HL-60 (cell line): ENCODE measurements at regions not wholly inside any gene's neighbourhood (a gene's known extent, or its start where the extent isn't known, plus 50 kb on each side); places are given as distances from the start of the nearest gene placed in this dataset.

ENCODE experiments used
- DNase-seq, 2 experiments: peaks; one replicate each; pipeline ENCODE4 v3.0.0-alpha.2; 2010 to 2020; ENCODE audit warnings: low read depth in 1 of 2, low spot score in 1 of 2
- H3K27ac ChIP-seq: fragments of 250-450 bp; sonication (Bioruptor Pico); replicated peaks from 2 replicates; pipeline ENCODE4 v1.5.1; 2020; ENCODE audit warnings: mild to moderate bottlenecking, moderate library complexity
- H3K27me3 ChIP-seq: fragments of 250-450 bp; sonication (Bioruptor Pico); 2 replicates; pipeline ENCODE4 v1.5.1; 2021; ENCODE audit warnings: mild to moderate bottlenecking, moderate library complexity; ENCODE audit not compliant: insufficient read depth, poor library complexity, severe bottlenecking
- H3K4me3 ChIP-seq: replicated peaks from 2 replicates; pipeline ENCODE4 v1.5.1; 2011; ENCODE audit warnings: mild to moderate bottlenecking, control low read depth, low read length; ENCODE audit not compliant: insufficient read depth
- GABPA ChIP-seq: IDR thresholded peaks from 2 replicates; pipeline ENCODE4 v1.6.1; 2012; ENCODE audit warnings: low read depth
- POLR2AphosphoS5 ChIP-seq: IDR thresholded peaks from 2 replicates; pipeline ENCODE4 v1.6.1; 2012; ENCODE audit warnings: low read depth
- SPI1 ChIP-seq: IDR thresholded peaks from 2 replicates; pipeline ENCODE4 v1.6.1; 2012; ENCODE audit warnings: low read depth, mild to moderate bottlenecking, borderline replicate concordance
- TF ChIP-seq, protein P1 (sequence below): IDR thresholded peaks from one replicate; pipeline ENCODE4 v1.5.1; 2011; ENCODE audit warnings: low read length, control low read depth, inconsistent platforms; ENCODE audit not compliant: insufficient read depth
- TF ChIP-seq, protein P2 (sequence below): IDR thresholded peaks from 2 replicates; pipeline ENCODE4 v1.6.1; 2012; ENCODE audit warnings: low read depth; ENCODE audit not compliant: insufficient replicate concordance

DNA sequence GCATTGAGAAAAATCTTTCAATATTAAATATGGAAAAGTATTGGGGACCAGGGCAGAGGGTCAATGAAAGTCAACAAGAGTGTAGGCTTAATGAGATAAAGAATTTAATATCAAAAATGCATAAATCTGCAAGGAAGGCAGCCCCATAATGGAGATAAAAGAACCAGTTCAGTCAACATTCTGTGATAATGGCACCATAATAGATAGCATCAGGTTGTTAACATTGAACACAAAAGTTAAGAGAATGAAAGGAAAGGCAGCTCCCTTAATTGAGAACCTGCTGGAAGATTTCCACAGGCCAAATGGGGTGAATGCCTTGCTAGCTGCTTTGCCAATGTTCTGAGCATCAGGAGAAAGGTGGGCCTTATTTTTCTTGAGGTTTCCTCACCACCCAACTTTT, 60.4 kb upstream of the TMEM33 start:
- DNase-seq = no peak
- H3K27ac ChIP-seq = no peak overlapping the region
- TF ChIP-seq SPI1 (no peak), POLR2AphosphoS5 (no peak), GABPA (no peak)
- TF ChIP-seq, protein P1, sequence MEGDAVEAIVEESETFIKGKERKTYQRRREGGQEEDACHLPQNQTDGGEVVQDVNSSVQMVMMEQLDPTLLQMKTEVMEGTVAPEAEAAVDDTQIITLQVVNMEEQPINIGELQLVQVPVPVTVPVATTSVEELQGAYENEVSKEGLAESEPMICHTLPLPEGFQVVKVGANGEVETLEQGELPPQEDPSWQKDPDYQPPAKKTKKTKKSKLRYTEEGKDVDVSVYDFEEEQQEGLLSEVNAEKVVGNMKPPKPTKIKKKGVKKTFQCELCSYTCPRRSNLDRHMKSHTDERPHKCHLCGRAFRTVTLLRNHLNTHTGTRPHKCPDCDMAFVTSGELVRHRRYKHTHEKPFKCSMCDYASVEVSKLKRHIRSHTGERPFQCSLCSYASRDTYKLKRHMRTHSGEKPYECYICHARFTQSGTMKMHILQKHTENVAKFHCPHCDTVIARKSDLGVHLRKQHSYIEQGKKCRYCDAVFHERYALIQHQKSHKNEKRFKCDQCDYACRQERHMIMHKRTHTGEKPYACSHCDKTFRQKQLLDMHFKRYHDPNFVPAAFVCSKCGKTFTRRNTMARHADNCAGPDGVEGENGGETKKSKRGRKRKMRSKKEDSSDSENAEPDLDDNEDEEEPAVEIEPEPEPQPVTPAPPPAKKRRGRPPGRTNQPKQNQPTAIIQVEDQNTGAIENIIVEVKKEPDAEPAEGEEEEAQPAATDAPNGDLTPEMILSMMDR = no peak
- H3K27me3 ChIP-seq = peaks cover 75% of the 10 kb centered on the region
- H3K4me3 ChIP-seq = no peak overlapping the region

DNA sequence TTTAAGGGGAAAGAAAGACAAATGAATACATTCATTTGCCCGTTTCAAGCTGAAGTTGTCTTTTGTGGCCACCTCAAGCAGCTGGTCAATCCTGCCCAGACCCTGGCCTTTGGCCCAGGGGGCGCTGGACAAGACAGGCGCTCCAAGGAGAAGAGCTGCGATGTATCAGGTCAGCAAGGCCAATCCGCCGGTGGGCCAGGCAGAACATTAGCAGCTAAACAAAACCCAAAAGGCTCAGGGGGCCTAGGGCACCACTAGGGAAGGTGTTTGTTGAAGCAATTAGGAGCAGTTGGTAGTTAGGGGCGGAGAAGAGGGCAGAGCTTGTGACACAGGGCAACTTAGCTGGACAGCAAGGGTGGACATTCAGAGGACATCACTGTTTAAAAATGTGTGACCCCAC, 60.8 kb upstream of the TMEM33 start:
- H3K27ac ChIP-seq = no peak overlapping the region
- no peak for DNase-seq
- peaks cover 70% of the 10 kb centered on the region for H3K27me3 ChIP-seq
- TF ChIP-seq, protein P2, sequence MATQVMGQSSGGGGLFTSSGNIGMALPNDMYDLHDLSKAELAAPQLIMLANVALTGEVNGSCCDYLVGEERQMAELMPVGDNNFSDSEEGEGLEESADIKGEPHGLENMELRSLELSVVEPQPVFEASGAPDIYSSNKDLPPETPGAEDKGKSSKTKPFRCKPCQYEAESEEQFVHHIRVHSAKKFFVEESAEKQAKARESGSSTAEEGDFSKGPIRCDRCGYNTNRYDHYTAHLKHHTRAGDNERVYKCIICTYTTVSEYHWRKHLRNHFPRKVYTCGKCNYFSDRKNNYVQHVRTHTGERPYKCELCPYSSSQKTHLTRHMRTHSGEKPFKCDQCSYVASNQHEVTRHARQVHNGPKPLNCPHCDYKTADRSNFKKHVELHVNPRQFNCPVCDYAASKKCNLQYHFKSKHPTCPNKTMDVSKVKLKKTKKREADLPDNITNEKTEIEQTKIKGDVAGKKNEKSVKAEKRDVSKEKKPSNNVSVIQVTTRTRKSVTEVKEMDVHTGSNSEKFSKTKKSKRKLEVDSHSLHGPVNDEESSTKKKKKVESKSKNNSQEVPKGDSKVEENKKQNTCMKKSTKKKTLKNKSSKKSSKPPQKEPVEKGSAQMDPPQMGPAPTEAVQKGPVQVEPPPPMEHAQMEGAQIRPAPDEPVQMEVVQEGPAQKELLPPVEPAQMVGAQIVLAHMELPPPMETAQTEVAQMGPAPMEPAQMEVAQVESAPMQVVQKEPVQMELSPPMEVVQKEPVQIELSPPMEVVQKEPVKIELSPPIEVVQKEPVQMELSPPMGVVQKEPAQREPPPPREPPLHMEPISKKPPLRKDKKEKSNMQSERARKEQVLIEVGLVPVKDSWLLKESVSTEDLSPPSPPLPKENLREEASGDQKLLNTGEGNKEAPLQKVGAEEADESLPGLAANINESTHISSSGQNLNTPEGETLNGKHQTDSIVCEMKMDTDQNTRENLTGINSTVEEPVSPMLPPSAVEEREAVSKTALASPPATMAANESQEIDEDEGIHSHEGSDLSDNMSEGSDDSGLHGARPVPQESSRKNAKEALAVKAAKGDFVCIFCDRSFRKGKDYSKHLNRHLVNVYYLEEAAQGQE = no peak
- no peak for TF ChIP-seq SPI1
- TF ChIP-seq, protein P1 = no peak
- TF ChIP-seq POLR2AphosphoS5 = no peak
- TF ChIP-seq GABPA = no peak
- H3K4me3 ChIP-seq = no peak overlapping the region

DNA sequence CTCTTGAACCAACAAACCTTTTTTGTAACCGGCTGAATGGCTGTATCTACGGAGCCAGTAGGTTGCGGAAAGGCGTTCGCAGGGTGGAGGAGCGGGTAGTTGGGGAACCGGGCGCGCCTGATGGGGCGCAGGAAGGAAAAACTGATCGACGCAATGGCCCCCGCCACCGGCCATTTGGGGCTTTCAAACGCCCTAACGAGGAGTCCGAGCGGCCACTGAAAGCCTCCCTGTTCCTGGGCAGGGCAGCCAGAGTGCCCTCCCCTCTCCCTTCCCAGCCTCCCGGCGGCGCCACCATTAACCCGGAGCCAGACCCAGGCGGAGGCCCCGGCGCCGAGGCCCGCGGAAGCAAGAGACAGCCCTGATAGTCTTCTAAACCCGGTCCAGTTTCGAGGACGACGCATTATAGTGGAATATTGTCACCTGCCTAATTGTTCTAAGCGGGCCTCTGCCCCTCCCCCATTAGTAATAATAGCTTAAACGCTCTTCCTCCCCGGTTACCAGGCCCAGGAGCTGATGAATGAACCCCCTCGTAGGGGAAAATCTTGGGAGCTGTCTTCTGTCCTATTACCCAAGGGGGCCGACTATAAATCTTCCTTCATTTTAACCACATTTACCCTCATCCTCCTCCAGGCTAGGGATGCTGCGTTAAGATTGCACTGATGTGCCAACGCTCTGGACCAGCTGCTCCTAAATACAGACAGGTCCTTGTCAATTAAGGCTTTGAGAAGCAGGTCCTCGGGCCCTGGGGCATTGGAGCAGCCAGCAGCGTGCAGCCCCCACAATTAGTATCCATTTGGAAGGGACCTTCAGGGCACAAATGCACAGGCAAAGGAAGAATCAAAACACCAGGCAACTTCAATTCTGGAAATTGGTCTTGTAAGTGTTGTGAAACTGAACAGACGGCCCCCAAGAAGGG, 61.6 kb upstream of the TMEM33 start:
- H3K27ac ChIP-seq = no peak overlapping the region
- DNase-seq = no peak
- TF ChIP-seq POLR2AphosphoS5 = no peak
- no peak for TF ChIP-seq SPI1
- peaks cover 62% of the 10 kb centered on the region for H3K27me3 ChIP-seq
- H3K4me3 ChIP-seq = no peak overlapping the region

DNA sequence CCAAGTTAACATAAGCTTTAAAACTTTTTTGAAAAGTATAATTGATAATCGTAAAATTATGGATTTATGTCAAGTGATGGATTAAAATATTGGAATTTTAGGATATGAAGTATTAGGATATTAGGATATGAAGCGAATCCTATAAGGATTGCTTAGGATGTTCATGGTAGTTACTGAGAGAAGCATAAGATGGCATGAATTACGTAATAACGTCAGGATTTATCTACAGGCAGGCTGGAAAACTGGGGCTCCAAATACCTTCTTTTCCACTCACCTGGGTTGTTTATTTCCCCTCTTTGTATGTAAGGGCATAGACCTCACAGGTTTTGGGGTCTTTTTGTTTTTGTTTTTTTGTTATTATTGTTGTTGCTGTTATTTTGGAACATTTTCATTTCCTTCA, 65.2 kb upstream of the TMEM33 start:
- Histone ChIP-seq H3K4me3 (no peak overlapping the region), H3K27me3 (peaks cover 63% of the 10 kb centered on the region), H3K27ac (no peak overlapping the region)
- no peak for DNase-seq
- TF ChIP-seq GABPA = no peak
- no peak for TF ChIP-seq POLR2AphosphoS5

DNA sequence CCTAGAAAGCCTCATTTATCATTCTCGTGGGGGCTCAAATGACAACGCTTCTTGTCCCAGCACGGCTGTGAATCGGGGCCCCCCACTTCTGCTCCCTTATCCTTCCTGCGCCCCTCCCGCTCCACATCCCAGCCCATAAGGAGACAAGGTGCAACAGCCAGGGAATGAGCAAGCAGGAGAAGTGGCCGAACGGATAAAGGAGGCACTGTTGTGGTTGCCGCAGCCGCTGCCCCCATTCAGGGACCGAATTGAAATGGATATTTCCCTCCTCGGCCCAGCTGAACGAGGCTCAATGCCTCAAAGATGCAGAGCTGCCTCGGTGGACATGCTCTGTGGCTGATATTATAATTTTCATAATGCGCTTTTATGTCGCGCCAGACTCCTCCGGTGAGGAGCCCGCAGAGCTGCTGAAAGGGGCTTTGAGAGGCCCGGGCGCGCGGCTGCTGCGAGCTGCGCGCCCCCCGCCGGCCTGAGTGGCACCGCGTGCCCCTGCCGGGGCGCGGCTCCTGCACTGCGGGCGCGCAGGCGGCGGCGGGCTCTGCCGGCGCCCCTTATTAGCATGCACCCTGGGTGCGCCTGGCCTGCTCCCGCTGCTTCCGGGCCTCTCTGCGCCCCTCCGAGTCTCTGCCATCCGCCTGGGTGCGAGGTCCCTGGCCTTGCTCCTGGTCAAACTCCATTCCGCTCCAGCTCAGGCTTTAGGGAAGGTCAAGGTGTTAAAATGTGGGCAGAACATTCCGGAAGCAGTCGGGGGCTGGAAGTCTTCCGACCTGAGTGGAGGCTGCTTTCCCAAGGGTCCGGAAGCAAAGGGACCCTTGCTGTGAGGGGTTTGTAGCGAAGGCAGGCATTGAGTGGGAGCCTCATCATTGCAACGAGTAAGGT, 68.2 kb upstream of the TMEM33 start:
- H3K27me3 ChIP-seq = peaks cover 39% of the 10 kb centered on the region
- TF ChIP-seq POLR2AphosphoS5 (no peak), SPI1 (no peak), GABPA (no peak)
- TF ChIP-seq, protein P1 = no peak
- TF ChIP-seq, protein P2 = no peak
- DNase-seq = no peak
- no peak overlapping the region for H3K27ac ChIP-seq
- no peak overlapping the region for H3K4me3 ChIP-seq
